ENCODE measurements at regions not wholly inside any gene's neighbourhood (a gene's known extent, or its start where the extent isn't known, plus 50 kb on each side); places are given as distances from the start of the nearest gene placed in this dataset.
"Not testable (repeated sequence)": the region's sequence is repeated elsewhere in the genome, so short reads cannot be mapped to it uniquely, and the experiment has no call there.

DNA sequence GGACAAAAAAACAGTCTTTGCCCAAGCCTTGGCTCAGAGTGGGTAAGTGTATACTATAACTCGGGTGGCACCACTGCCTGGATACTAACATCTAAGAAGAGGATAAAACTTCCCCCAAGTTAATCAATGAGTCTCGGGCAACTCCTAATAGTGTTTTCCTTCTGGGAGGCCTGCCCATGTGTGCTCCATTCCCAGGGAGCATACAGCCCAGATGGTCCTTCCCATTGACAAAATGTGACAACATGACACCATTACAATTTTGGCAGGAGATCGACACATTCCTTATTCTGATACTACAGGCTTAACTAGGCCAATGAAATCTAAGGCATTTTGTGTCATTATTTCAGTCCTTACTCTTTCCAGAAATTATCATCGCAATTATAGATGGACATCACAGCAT is 52.7 kb upstream of the CRIM1 start:
- DNase-seq: no peak

DNA sequence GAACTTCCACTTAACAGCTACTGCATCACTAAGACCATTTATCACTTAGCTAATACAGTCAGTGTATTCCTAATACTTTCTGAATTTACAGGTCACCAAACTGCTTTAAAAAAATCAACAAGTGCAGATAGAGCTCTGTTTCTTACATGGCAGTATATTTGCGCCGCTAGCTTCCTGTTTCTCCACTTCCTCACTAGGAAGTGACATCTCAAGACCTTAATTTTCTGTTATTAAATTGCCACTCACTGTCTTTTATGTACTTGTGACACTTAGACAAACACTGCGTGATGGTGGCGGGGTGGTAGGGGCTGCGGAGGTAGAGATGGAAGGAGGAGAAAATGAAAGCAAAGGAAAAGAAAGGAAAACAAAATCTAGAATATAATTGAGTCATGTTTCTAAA is 53.7 kb upstream of the CRIM1 start:
- no peak for DNase-seq

DNA sequence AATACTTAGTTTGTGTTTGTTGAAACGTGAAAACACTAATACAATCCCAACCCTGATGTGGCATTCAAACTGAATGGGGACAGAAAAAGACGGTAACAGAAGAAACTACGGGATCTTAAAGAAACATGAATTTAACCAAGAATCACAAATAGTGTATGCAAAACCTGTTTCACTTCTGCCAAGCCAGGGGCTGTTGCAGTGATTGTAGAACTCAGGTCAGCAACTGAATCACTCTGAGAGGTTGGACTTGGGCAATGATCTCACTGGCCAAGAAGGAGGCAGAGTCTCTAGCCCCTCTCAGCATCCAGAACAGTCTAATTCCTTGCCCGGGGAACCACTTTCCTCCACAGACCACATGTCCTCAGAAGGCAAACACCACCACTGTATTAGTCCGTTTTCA is 54.9 kb upstream of the CRIM1 start:
- DNase-seq: no peak

DNA sequence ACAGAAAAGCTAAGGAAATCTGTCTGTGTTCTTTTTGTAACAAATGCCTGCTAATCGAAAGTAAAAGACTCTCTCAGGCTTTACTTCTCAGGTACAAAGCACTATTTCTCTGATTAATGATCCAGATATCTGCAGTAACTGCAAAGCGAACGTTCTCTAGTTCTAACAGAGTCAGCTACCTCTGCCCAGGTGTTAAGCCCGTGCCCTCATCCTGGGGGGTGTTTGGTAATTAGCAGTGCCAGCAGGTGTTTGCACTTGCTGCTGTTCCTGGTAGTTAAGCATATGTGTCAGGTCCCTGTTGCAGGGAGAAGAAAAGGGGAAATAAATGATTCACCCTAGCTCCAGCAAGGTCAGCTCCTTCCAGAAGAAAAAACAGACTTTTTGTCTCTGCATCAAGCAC is 58.8 kb upstream of the CRIM1 start:
- DNase-seq: peak; percentile 31

DNA sequence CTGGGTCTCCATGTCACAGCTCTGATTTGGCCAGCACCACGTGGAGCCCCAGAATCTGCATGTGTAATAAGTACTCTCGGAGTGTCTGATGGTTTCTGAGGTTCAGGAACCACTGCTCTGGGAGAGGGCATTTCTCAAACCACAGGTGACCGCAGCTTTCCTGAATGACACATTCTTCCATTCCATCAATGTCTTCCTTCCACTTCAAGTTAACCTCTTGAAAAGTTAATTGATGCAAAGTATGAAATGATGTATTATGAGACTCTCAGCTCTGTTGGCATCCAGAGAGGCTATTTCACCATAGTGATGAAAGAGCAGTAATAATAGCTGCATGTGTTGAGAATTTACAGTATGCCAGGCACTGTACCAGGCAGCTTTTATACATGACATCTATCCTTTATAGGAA is 61.3 kb upstream of the CRIM1 start:
- DNase-seq: no peak

DNA sequence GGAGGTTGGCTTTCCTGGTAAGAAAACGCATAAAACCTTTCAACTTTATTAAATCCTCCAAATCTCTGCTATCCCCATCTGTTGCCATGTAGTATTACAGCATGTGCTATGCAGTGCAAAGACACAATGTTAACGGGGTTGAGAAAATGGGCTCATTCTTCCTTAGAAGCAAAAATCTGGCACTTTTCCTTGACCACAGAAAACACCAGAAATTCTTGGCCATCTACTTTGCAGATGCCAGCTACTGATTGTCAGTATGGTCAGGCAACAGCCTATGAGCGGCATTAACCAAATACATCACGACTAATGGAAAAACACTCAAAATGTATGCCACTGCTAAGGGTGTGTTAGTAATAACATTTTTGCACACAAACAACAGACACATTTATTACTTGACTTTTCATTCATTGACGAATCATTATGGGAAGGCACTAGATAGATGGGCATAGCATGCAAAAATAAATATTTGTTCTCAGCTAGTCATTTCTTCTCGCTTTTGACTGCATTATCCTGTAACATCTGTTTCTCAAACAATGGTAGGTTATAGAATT is 65.2 kb upstream of the CRIM1 start:
- no peak for DNase-seq

DNA sequence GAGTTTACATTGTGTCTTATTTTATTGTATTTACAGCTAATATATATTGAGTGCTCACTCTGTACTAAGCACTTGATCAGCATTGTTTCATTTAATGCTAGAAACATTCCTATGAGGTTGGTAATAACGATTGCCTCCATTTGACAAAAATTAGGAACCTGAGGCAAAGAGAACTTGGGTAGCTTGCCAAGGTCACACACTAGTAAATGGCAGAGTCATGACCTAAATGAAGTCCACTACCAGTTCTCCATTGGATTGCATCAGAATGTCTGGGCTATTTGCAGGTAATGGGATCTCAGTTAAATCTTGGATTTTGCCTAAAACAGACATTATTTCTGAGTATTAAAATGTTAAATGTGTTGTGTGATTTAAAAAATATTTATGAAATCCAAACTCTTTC is 65.8 kb upstream of the CRIM1 start:
- DNase-seq: no peak

DNA sequence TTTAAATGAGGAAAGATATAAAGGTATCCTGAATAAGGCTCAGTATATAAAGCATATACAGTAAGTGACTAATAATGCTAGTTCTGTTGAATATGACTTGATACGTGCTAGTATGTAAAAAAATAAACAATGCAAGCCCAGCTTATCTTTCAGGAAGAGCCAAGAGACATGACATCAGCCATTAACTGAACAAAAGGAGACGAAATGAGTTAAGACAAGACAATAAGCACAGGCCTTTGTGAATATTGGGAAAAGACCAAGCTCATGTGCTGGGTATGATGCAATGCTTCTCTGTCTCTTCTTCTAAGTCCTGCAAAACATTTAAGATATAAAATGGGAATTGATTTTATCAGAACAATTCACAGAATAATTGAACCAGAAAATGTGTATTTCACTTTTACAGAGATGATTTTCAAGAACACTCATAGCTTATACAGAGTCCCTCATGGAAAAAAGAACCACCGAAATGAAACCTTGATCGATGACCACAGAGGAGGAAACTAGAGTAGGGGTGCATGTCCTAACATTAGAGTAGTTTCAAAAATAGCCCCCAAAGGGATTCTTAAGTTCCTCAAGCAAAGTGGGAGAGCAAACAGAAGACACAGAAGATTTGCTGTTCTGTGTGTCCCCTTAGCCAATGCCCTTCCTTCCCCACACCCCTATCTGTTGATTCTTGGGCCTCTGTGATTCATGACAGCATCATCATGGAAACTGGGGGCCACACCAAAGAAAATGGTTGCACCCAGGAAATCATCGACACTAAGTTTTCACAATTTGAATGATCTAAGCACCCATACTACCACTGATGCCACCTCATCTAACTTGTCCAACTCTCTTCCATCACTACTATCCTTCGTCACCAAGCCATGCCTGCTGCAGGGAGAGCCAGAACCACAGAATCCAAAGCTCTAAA is 68.0 kb upstream of the CRIM1 start:
- no peak for DNase-seq

DNA sequence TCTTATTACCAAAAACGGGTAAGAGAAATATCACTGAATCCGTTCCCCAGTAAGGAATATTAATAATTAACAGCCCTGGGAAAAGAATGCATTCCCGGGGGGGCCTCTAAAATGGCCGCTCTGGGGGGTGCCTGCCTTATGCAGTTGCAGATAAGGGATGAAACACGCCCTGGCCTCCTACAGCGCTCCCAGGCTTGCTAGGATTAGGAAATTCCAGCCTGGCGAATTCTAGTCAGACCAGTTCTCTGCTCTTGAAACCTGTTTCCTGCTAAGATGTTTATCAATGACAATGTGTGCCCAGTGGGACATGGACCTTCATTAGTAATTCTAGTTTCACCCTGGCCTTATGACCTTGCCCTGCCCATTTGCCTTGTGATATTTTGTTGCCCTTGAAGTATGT is 76.1 kb upstream of the CRIM1 start:
- DNase-seq: not testable (repeated sequence)

DNA sequence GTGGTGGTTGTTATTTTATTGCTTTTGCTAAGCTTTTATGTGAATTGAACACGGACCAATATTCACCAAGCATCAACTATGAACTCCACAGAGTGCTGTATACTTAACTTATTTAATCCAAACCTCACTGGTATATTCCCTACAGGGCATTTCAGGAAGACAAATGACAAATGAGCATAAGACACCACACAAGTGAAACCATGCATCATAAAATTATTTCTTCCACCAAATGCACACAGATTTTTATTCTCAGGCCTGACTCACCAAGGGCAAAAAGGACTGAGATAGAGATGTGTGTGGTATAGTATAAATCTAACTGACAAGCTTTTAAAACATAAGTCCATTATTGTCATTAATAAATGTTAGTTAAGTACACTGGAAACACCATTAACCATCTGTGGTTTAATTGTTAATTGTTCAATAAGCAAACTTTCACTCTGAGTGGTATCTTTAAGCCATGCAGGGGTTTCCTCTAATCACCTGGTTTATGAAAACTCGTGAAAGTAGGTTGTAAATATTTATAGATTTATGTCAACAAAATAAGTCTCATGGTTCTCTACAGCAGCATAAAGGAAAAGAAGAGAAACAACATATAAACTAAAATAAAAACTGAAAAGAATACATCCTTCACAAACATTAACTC is 77.6 kb upstream of the CRIM1 start:
- DNase-seq: peak; percentile 30

DNA sequence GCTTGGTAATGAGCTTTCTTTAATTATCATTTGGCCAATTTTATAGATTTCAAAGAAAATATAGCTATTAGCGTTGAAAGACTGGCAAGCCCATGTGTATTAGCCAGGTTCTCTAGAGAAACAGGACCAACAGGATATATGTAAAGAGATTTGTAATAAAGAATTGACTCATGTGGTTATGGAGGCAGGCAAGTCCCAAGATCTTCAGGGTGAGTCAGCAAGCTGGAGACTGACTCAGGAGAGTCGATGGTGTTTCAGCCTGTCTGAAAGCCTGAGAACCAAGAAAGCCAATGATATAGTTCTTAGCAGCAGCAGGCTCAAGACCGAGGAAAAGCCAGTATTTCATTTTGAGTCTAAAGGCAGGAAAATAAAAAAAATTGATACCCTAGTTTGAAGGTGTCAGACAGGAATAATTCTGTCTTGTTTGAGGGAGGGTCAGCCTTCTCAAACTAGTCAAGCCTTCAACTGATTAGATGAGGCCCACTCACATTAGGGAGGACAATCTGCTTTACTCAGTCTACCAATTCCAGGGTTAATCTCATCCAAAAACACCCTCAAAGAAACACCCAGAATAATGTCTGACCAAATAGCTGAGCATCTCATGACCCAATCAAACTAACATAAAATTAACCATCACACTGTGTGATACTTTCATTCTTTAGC is 78.3 kb upstream of the CRIM1 start:
- DNase-seq: no peak

DNA sequence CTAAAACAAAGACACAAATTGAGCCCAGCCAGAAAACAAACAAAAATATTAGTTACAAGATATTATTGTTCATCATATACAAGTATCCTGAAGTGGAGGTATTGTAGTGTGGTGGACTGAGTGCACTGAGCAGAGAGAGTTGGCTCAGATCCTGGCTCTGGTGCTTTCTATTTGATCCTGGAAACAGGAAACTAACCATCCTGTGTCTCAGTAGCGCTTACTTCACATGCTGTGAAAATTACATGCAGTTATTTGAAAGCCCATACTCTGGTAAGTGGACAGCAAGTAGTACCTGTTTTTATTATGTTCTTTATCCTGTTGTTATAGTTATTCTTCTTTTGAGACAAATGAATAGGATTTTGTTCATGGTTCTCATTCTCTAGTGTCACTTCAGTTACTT is 84.3 kb upstream of the CRIM1 start:
- DNase-seq: no peak

DNA sequence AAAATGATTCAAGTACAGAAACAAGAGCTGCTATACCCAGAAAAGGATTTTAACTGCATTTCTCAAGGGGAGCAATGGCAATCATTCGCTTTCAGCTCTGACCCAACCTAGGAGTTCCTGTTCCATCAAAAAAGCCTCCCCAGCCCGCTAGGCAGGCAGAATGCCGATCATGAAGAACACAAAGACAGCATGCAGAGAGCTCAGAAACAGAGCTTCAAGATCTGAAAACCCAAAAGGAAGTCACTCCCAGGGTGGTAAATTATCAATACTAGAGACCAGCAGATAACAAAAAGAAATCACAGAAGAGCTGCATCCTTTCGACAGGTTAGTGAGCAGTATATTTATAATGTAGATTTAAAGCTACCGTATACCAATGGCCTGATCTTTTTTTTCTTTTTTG is 84.8 kb upstream of the CRIM1 start:
- DNase-seq: no peak

DNA sequence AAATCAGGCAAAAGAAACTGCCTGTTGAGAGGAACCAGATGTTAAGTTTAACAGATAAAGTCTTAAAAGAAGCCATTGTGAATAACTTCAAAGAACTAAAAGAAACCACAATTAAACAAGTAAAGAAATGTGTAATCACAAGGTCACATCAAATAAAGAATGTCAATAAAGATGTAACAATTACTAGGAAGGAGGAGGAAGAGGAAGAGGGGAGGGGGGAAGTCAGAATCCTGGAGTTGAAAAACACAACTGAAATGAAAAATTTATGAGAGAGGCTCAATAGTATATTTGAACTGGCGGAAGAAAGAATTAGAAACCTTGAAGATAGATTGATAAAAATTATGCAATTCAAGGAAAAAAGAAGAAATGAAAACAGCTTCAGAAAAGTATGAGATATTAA is 88.4 kb upstream of the CRIM1 start:
- DNase-seq: no peak

DNA sequence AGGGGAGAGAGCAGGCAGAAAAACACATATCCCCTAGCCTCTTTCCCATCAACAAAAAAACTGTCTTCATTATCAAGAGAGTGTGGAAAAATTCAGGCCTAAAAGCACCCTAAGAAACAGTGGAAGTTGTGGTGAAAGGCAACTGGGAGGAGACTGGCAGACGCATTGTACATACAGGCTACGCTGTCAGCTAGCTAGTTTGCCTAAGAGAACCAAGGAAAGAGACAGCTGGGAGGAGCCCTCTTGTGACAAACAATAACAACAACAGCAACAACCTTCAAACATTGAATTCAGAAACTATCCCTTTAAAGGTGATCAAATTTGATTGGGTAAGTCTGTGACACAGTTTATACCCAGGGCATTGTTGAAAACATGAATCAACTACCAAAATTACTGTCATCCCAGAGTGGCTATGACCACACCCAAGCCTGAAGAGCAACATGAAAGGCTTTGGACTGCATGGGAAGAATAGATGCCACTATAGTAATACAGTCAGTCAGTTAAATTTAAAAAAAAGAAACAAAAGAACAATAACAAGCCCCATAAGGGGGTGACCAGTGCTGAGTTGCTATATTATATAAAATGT is 88.9 kb upstream of the CRIM1 start:
- DNase-seq: no peak

DNA sequence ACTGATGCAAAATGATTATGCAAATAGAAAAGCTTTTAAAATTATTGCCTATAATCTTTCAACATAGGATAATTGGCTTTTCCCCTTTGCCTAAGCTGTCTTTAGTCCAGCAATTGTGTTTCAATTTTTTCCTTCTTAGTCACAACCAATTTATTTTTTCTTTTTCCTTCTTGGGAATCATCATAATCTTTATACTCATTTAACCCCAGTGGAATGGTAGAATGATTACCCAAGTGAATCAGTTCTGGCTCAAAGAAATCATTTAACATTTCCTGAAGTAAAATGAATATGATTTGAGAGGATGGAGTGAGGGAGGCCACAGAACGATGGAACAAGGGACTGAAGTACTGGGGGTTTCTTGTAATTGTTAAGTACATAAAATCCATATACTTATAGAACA is 93.0 kb upstream of the CRIM1 start:
- DNase-seq: no peak

DNA sequence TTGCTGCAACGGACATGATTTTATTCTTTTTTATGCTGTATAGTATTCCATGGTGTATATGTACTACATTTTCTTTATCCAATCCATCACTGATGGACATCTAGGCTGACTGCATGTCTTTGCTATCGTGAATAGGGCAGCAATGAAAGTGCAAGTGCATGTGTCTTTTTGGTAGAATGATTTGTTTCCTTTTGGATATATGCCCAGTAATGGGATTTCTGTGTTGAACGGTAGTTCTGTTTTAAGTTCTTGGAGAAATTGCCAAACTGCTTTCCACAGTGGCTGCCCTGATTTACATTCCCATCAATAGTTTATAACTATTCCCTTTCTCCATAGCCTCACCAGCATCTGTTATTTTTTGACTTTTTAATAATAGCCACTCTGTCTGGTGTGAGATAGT is 99.7 kb upstream of the CRIM1 start:
- DNase-seq: no peak

DNA sequence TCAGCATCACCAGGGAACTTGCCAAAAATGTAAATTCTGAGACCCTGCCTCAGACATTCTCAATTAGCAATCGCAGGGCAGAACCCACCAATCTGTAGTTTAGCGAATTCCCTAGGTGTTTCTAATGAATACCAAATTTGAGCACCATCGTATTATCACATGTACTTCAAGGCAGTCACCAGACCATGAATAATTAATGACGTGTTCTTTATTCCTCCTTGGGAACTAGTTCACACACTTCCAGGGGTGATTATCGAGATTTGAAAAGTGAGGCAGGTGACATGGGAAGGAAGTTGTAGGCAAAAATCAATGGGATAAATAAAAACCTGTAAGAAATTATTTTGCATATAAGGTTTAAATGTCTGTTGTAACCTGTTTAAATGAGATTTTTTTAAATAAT is 102.5 kb upstream of the CRIM1 start:
- no peak for DNase-seq

DNA sequence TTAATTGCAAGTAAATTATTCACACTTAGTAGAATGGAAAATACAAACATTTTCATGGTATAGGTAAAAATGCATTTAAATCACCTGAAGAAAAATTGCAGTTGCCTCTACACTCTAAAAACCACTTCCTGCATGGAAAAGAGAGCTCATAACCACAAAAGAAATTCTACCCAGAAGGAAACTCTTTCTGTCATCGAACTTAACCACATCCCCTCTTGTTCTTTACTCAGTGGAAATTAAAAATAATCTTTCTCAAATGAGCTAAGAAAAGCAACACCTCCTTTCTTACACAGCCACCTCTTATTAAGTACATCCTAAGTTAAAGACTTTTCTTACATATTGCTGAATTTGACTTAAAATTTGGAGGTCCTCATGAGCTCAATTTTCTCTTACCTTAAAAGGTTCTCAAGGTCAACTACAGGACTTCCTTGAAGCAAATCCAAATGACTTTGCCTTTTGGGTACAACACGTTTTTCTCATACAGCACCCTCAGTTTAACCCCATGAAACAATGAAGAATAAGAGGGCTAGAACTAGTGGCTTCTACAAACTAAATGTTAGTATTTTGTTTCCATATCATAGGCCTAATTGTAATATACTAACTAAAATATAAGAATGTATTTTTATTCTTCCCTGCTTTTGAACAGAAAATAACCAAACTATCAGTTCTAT is 109.1 kb upstream of the CRIM1 start:
- no peak for DNase-seq

DNA sequence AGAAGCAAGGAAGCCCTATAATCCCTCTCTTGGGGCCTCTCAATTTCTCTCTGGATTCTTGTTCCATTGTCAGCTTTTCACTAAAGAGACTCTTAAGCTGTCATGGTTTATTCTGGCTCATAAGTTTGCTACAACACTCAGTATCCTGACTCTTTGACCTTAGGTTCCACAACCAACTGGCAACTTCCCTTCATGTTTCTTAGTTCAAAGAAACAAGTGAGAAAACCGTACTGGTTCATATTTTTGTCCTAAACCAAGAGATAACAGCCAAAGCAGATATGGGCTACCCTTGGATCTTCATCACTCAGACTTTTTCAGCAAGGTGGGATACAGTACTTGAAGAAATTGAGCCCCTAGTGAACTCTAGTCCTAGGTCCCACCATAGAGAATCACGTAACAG is 109.9 kb upstream of the CRIM1 start:
- no peak for DNase-seq

DNA sequence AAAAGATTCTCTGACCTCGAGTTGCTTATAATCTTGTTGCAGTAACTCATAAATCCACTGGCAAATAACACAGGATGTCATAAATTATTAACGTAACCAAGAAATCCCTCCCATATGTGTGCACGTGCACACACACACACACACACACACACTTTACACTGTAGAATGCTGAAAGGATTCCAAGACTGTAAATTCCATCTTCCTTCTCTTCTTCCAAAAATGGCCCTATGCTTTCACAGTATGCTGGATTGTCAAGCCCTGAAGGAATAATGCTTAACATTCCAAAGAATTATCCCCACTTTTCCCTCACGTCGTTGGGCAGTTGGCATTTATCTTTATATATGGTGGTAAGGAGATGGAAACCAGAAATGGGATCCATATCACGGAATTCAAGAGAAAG is 117.5 kb upstream of the CRIM1 start:
- DNase-seq: no peak

DNA sequence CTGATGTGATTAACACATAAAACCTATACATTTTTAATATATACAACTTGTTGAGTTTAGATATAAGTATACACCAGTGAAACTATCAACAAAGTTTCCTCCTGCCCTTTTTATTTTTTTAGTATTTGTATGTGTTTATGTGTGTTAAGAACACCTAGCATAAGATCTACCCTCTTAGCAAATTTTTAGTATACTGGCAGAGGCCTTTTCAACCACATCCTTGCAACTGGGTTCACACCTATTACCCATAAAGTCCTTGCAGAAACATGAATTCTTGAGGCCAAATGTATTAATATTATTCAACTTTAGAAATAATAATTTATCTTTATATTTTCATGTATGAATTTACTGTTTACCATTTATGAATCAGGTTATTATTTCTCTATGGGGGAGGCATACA is 119.7 kb upstream of the CRIM1 start:
- DNase-seq: no peak

DNA sequence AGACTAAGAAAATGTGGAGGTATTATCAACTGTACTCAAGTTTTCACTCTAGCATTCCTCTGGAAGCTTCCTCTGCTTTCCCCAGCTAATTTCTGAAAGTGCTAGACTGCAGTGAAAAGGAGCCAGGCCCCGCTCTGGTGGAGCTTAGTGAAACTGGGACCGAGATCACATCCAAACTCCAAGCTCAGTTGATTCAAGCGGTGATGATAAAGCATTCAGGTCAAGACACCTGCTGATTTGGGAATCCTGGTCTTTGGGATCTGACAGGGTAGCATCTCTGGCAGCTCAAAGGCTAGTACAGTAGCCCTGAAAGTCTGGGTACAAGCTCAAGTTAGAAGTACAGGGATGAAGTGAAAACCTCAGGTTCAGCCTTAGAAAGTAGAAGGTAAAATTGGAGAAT is 120.2 kb upstream of the CRIM1 start:
- no peak for DNase-seq
